ENCODE measurements at regions not wholly inside any gene's neighbourhood (a gene's known extent, or its start where the extent isn't known, plus 50 kb on each side); places are given as distances from the start of the nearest gene placed in this dataset.

GRCh38 chr2:210928714-210929113, 372.3 kb downstream of the CPS1 start:
- TF ChIP-seq CTCF (IDR thresholded peaks at IDR 0.05): no peak
- TF ChIP-seq EP300 (IDR thresholded peaks at IDR 0.05): no peak
- no peak for TF ChIP-seq MAZ (IDR thresholded peaks at IDR 0.05; ENCODE audit: borderline replicate concordance, low read depth, low read length)
- no peak for TF ChIP-seq ZFP36 (IDR thresholded peaks at IDR 0.05; ENCODE audit: borderline replicate concordance, partially characterized antibody)
- no peak for TF ChIP-seq RAD21 (conservative IDR thresholded peaks at IDR 0.05 in 1 of 2, IDR thresholded peaks at IDR 0.05 in 1 of 2)
- no peak for TF ChIP-seq POLR2A (IDR thresholded peaks at IDR 0.05; ENCODE audit: low read length)
- TF ChIP-seq SREBF2 (IDR thresholded peaks at IDR 0.05): no peak
- TF ChIP-seq CBX8 (IDR thresholded peaks at IDR 0.05): no peak

Measured in A549 (cell line).